Memory B cell (primary cell): ENCODE measurements at regions not wholly inside any gene's neighbourhood (a gene's known extent, or its start where the extent isn't known, plus 50 kb on each side); places are given as distances from the start of the nearest gene placed in this dataset.
A peak's percentile ranks its signal among the peaks of the same experiment; 100 is the strongest.
"Not testable (repeated sequence)": the region's sequence is repeated elsewhere in the genome, so short reads cannot be mapped to it uniquely, and the experiment has no call there.

Experiments
- ATAC-seq: fragments of 150-1000 bp; cut with Tn5 transposase; 2 replicates; pipeline ENCODE4 v1.10.0; 2021; ENCODE audit warnings: low read depth, mild to moderate bottlenecking, moderate library complexity
- DNase-seq, 2 donors: peaks; one replicate each; pipeline ENCODE4 v3.0.0; 2022; ENCODE audit warnings: low spot score in 2 of 2
- H3K27ac Mint-ChIP-seq: one replicate; pipeline ENCODE4 v1.8.0; 2022; ENCODE audit warnings: mild to moderate bottlenecking, moderate library complexity, mixed read lengths
- H3K27me3 Mint-ChIP-seq: one replicate; pipeline ENCODE4 v1.8.0; 2022; ENCODE audit warnings: mixed read lengths
- H3K36me3 Mint-ChIP-seq: one replicate; pipeline ENCODE4 v1.8.0; 2022; ENCODE audit warnings: mild to moderate bottlenecking, mixed read lengths
- H3K4me1 Mint-ChIP-seq: one replicate; pipeline ENCODE4 v1.8.0; 2022; ENCODE audit warnings: mixed read lengths
- H3K4me3 Mint-ChIP-seq: one replicate; pipeline ENCODE4 v1.8.0; 2022; ENCODE audit warnings: mild to moderate bottlenecking, moderate library complexity, mixed read lengths
- H3K9me3 Mint-ChIP-seq: one replicate; pipeline ENCODE4 v1.8.0; 2022; ENCODE audit warnings: mixed read lengths

- H3K27me3 Mint-ChIP-seq, result peaks cover 7% of the 10 kb centered on the region
- no peak overlapping the region for H3K27ac Mint-ChIP-seq
- no peak for DNase-seq
- ATAC-seq, result no peak
- no peak overlapping the region for H3K4me3 Mint-ChIP-seq
- H3K4me1 Mint-ChIP-seq, result no peaks in the 10 kb centered on the region
- H3K36me3 Mint-ChIP-seq, result no peaks in the 10 kb centered on the region
- no peaks in the 10 kb centered on the region for H3K9me3 Mint-ChIP-seq
Measured at GRCh38 chr10:25104441-25104840, 70.4 kb upstream of the GPR158 start.

GRCh38 chr10:25105262-25105661, 69.5 kb upstream of the GPR158 start:
- H3K9me3 Mint-ChIP-seq, result no peaks in the 10 kb centered on the region
- ATAC-seq (no peak), DNase-seq (no peak)
- H3K36me3 Mint-ChIP-seq, result no peaks in the 10 kb centered on the region
- H3K27ac Mint-ChIP-seq, result no peak overlapping the region
- no peak overlapping the region for H3K4me3 Mint-ChIP-seq
- H3K27me3 Mint-ChIP-seq, result peaks cover 7% of the 10 kb centered on the region
- H3K4me1 Mint-ChIP-seq, result no peaks in the 10 kb centered on the region

GRCh38 chr10:25105743-25106260, 69.0 kb upstream of the GPR158 start:
- H3K36me3 Mint-ChIP-seq, result no peaks in the 10 kb centered on the region
- no peak for ATAC-seq
- DNase-seq, result no peak
- H3K27me3 Mint-ChIP-seq, result peaks cover 5% of the 10 kb centered on the region
- H3K9me3 Mint-ChIP-seq, result no peaks in the 10 kb centered on the region
- no peaks in the 10 kb centered on the region for H3K4me1 Mint-ChIP-seq
- H3K27ac Mint-ChIP-seq, result no peak overlapping the region
- H3K4me3 Mint-ChIP-seq, result no peak overlapping the region

DNA sequence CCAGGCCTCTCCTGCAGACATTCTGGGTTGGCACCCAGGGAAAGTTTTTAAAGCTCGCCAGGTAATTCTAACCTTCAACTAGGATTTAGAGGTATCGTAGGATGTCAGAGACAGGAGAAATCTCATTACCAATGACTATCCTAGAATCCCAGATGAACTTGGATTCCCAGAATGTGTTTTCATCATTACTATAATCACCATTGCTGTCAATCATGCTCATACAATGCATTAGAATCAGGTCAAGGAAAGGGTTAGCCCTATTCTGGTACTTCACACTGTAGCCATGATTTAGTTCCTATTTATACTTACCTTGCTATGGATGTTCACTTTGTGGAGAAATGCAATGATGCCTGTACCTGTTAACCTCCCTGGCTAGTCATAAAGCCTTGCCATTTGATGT, 67.0 kb upstream of the GPR158 start:
- no peak overlapping the region for H3K4me3 Mint-ChIP-seq
- no peak overlapping the region for H3K27ac Mint-ChIP-seq
- DNase-seq (no peak), ATAC-seq (no peak)
- peaks cover 7% of the 10 kb centered on the region for H3K27me3 Mint-ChIP-seq
- no peaks in the 10 kb centered on the region for H3K9me3 Mint-ChIP-seq
- no peaks in the 10 kb centered on the region for H3K4me1 Mint-ChIP-seq
- no peaks in the 10 kb centered on the region for H3K36me3 Mint-ChIP-seq

GRCh38 chr10:25109896-25110295, 64.9 kb upstream of the GPR158 start:
- DNase-seq, H3K4me1 Mint-ChIP-seq, H3K9me3 Mint-ChIP-seq, ATAC-seq, H3K27ac Mint-ChIP-seq, H3K4me3 Mint-ChIP-seq, H3K27me3 Mint-ChIP-seq, H3K36me3 Mint-ChIP-seq: not testable (repeated sequence)

DNA sequence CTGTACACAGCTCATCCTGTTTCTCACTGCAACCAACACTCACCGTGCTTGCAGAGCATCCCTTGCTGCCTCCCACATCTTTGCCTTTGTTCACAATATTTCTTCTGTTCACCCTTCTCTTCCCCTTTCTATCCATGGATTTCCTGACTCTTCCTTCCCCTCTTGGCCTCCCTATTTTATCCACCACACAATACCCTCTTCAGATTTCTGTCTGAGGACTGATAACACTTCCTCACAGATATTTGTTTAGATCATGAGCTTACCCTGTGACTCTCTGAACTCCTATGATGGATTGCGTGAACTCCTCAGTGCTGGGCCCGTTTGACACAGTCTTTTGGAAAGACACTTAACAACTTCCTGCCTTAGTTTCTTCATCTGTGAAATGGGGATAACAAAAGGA, 62.8 kb upstream of the GPR158 start:
- Mint-ChIP-seq H3K27me3 (peaks cover 9% of the 10 kb centered on the region), H3K27ac (no peak overlapping the region), H3K9me3 (no peaks in the 10 kb centered on the region), H3K4me1 (no peaks in the 10 kb centered on the region), H3K4me3 (no peak overlapping the region), H3K36me3 (no peaks in the 10 kb centered on the region)
- ATAC-seq (no peak), DNase-seq (no peak)

GRCh38 chr10:25113191-25114035, 61.4 kb upstream of the GPR158 start:
- no peak for ATAC-seq
- Mint-ChIP-seq H3K4me1 (no peaks in the 10 kb centered on the region), H3K36me3 (no peaks in the 10 kb centered on the region), H3K4me3 (no peak overlapping the region), H3K27me3 (peaks cover 11% of the 10 kb centered on the region), H3K27ac (no peak overlapping the region), H3K9me3 (no peaks in the 10 kb centered on the region)
- DNase-seq, result peak; percentile 15 to 27

GRCh38 chr10:25114036-25114411, 60.8 kb upstream of the GPR158 start:
- Mint-ChIP-seq H3K27me3 (peaks cover 9% of the 10 kb centered on the region), H3K36me3 (no peaks in the 10 kb centered on the region), H3K9me3 (no peaks in the 10 kb centered on the region), H3K27ac (no peak overlapping the region), H3K4me1 (no peaks in the 10 kb centered on the region), H3K4me3 (no peak overlapping the region)
- DNase-seq (no peak), ATAC-seq (no peak)

- Mint-ChIP-seq H3K4me1 (no peaks in the 10 kb centered on the region), H3K27me3 (peaks cover 8% of the 10 kb centered on the region), H3K4me3 (no peak overlapping the region), H3K27ac (no peak overlapping the region), H3K36me3 (no peaks in the 10 kb centered on the region), H3K9me3 (no peaks in the 10 kb centered on the region)
- no peak for ATAC-seq
- no peak for DNase-seq
Measured at GRCh38 chr10:25117757-25118156, 57.0 kb upstream of the GPR158 start.

DNA sequence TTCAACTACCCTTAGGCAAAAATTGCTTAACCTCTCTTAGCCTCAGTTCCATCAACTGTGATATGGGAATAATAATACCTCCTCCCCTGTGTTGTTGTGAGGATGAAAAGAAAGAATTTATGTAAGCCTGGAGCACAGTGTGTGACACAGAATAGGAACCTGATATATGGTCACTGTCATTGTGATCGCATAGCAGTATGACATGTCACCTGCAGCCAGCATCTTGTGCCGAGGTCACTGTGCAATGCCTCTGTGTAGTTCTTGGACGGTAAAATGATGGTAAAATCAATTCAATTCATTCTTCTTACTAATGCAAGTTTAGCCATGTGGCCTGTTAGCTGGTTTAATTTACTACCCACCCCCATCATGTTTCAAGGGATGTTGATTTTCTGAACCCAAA, 54.6 kb upstream of the GPR158 start:
- DNase-seq (no peak), ATAC-seq (no peak)
- H3K4me3 Mint-ChIP-seq, result no peak overlapping the region
- H3K4me1 Mint-ChIP-seq, result no peaks in the 10 kb centered on the region
- no peaks in the 10 kb centered on the region for H3K36me3 Mint-ChIP-seq
- H3K9me3 Mint-ChIP-seq, result peaks cover 1% of the 10 kb centered on the region
- H3K27me3 Mint-ChIP-seq, result peaks cover 8% of the 10 kb centered on the region
- no peak overlapping the region for H3K27ac Mint-ChIP-seq
